NCI-H524 (cell line): ENCODE measurements at regions not wholly inside any gene's neighbourhood (a gene's known extent, or its start where the extent isn't known, plus 50 kb on each side); places are given as distances from the start of the nearest gene placed in this dataset.
"Not testable (repeated sequence)": the region's sequence is repeated elsewhere in the genome, so short reads cannot be mapped to it uniquely, and the experiment has no call there.

Experiments
- DNase-seq, 2 experiments: peaks; one replicate each; lab custom pipeline; 2025; lab: John Stamatoyannopoulos, UW

GRCh38 chr17:30584810-30585209 lies 107.6 kb downstream of the GOSR1 start:
- DNase-seq = no peak

DNA sequence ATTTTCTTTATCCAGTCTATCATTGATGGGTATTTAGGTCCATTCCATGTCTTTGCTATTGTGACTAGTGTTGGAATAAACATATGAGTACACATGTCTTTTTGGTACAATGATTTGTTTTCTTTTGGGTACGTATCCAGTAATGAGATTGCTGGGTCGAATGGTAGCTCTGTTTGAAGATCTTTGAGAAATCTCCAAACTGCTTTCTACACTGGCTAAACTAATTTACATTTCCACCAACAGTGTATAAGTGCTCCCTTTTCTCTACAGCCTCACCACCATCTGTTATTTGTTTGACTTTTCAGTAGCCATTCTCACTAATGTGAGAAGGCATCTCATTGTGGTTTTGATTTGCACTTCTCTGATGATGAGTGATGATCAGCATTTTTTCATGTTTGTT lies 103.7 kb downstream of the GOSR1 start:
- peak in 1 of 2 experiments; percentile 14 for DNase-seq

DNA sequence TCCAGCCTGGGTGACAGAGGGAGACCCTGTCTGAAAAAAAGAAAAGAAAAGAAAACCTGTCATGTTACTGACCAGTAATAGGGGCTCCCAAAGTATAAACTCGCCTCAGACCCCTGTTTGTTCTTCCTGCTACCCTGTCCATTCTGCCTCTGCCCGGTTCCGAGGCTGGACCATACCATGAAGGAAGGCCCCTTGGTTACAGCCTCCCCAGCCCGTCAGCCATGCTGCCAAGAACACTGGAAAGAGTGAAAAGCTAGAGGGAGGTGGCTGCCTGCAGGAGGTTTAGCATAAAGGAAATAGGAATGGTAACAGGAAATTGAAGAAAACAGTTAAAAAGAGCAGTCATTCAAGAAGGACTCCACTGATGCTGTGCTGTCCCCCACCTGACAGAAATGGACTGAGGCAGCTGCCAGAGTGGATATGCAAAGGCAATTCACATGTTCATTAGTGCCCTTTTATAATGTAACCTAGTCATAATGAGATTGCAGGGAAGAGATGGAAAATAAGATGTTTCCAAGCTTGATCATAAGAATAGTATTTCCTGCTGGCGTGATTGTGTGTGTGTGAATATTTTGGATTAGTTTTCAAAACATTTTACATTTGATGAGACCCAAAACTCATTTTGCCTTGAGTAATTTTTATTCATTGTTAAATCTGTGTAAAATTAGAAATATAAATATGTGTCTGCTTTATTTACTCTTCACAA lies 102.6 kb downstream of the GOSR1 start:
- no peak for DNase-seq

DNA sequence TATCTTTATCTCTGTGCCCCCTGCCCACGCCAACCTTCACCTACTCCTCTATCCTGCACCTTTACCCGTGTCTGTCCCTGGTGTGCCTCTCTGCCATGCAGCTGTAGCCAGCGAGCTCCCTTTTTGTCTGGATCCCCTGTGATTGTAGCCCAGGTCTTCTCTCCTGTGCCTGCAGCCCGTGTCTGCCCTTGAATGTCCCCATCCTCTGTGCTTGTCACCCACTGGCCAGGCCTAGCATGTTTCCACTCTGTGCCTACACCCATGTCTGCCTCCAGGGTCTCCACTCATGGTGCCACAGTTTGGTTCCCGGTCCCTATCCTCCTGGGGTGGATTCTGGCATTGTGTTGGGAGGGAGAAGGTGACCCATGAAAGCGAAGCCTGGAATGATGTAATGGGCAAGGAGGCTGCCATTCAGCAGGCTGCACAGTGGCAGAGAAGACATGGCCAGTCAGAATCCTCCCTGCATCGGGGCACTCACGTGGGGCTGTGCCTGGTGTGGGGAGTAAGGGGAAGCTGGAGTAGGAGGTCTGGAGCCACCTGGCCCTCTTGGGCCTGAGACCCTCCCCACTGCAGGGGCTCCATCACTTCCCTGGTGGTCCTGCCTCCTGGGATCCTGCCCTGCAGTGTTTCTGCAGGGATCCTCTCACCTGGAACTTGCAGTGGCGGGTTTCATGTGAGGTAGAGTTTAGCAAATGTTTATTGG lies 101.0 kb downstream of the GOSR1 start:
- DNase-seq = not testable (repeated sequence)
